GM10266 (cell line): ENCODE measurements at regions not wholly inside any gene's neighbourhood (a gene's known extent, or its start where the extent isn't known, plus 50 kb on each side); places are given as distances from the start of the nearest gene placed in this dataset.

ENCODE experiments used
- DNase-seq: peaks from one replicate; pipeline ENCODE4 v3.0.0; 2012; ENCODE audit errors: extremely low spot score
- CTCF ChIP-seq: IDR thresholded peaks from 2 replicates; pipeline ENCODE4 v1.5.1; 2012; ENCODE audit warnings: mild to moderate bottlenecking, low read depth; ENCODE audit not compliant: control insufficient read depth, insufficient read depth; ENCODE audit errors: missing control alignments

GRCh38 chr7:46143949-46144917 is 223.2 kb upstream of the IGFBP3 start:
- no peak for DNase-seq

GRCh38 chr7:46143421-46143820 is 222.3 kb upstream of the IGFBP3 start:
- TF ChIP-seq CTCF, result no peak
- DNase-seq, result no peak

More at GRCh38 chr7:46143949-46144917, 223.2 kb upstream of the IGFBP3 start:
- no peak for TF ChIP-seq CTCF

GRCh38 chr7:46139079-46139478 is 218.0 kb upstream of the IGFBP3 start:
- TF ChIP-seq CTCF, result no peak
- DNase-seq, result peak; percentile 16

GRCh38 chr7:46137725-46138124 is 216.7 kb upstream of the IGFBP3 start:
- no peak for DNase-seq
- no peak for TF ChIP-seq CTCF

- no peak for TF ChIP-seq CTCF
- DNase-seq, result no peak
Measured at GRCh38 chr7:46135557-46135956, 214.5 kb upstream of the IGFBP3 start.

- no peak for TF ChIP-seq CTCF
- DNase-seq, result no peak
Measured at GRCh38 chr7:46134795-46135194, 213.7 kb upstream of the IGFBP3 start.

GRCh38 chr7:46134385-46134784 is 213.3 kb upstream of the IGFBP3 start:
- DNase-seq, result no peak
- no peak for TF ChIP-seq CTCF
